ENCODE measurements at regions not wholly inside any gene's neighbourhood (a gene's known extent, or its start where the extent isn't known, plus 50 kb on each side); places are given as distances from the start of the nearest gene placed in this dataset.

- Histone ChIP-seq H3K4me1 (ENCODE audit: insufficient read depth, low read length) (no peaks in the 10 kb centered on the region), H3K79me2 (ENCODE audit: low read length) (no peaks in the 10 kb centered on the region), H3K9me2 (replicated peaks; ENCODE audit: low read length) (no peaks in the 10 kb centered on the region), H3K9me3 (ENCODE audit: low read length) (peaks cover 14% of the 10 kb centered on the region; the same call in 1 of the 2 replicates), H3K4me3 (ENCODE audit: low read length) (no peak overlapping the region), H3K27me3 (ENCODE audit: low read length) (no peaks in the 10 kb centered on the region), H3K36me3 (ENCODE audit: low read depth, low read length) (no peaks in the 10 kb centered on the region), H3K4me2 (ENCODE audit: low read length) (no peak overlapping the region), H2AFZ (ENCODE audit: low read length) (no peak overlapping the region), H3F3A (ENCODE audit: low read length, unreplicated experiment) (no peaks in the 10 kb centered on the region), H3K9ac (ENCODE audit: low read length) (no peak overlapping the region), H3K27ac (ENCODE audit: low read length) (no peak overlapping the region), H4K20me1 (ENCODE audit: low read length) (no peaks in the 10 kb centered on the region)
- CTCF ChIA-PET, result no interaction called here
- ATAC-seq (no peak), DNase-seq (no peak)
- intact Hi-C loops (cut with micrococcal nuclease), result no loop called here
- no TSS peak for BruUV-seq (replicated peaks)
- TF ChIP-seq EZH2phosphoT487 (IDR thresholded peaks at IDR 0.05; ENCODE audit: borderline replicate concordance, low read length) (no peak), CTCF (conservative IDR thresholded peaks at IDR 0.05; ENCODE audit: low read depth, low read length) (no peak), EZH2 (IDR thresholded peaks at IDR 0.05; ENCODE audit: low read length, unreplicated experiment) (no peak)
- POLR2A ChIA-PET (ENCODE audit: unreplicated experiment), result no interaction called here
These were observed 1117.8 kb downstream of the IGSF11 start for GRCh38 chr3:117916839-117917238.

- H3K4me2 ChIP-seq (ENCODE audit: low read length), result no peak overlapping the region
- no peaks in the 10 kb centered on the region for H4K20me1 ChIP-seq (ENCODE audit: low read length)
- H3K9me2 ChIP-seq (replicated peaks; ENCODE audit: low read length), result no peaks in the 10 kb centered on the region
- H2AFZ ChIP-seq (ENCODE audit: low read length), result no peak overlapping the region
- CTCF ChIA-PET, result no interaction called here
- no peak overlapping the region for H3K9ac ChIP-seq (ENCODE audit: low read length)
- TF ChIP-seq EZH2 (IDR thresholded peaks at IDR 0.05; ENCODE audit: low read length, unreplicated experiment) (no peak), CTCF (conservative IDR thresholded peaks at IDR 0.05; ENCODE audit: low read depth, low read length) (no peak), EZH2phosphoT487 (IDR thresholded peaks at IDR 0.05; ENCODE audit: borderline replicate concordance, low read length) (no peak)
- POLR2A ChIA-PET (ENCODE audit: unreplicated experiment), result no interaction called here
- no peak overlapping the region for H3K4me3 ChIP-seq (ENCODE audit: low read length)
- no peaks in the 10 kb centered on the region for H3K79me2 ChIP-seq (ENCODE audit: low read length)
- peaks cover 13% of the 10 kb centered on the region; the same call in 1 of the 2 replicates for H3K9me3 ChIP-seq (ENCODE audit: low read length)
- intact Hi-C loops (cut with micrococcal nuclease), result no loop called here
- no peaks in the 10 kb centered on the region for H3F3A ChIP-seq (ENCODE audit: low read length, unreplicated experiment)
- DNase-seq (no peak), ATAC-seq (no peak)
- H3K27ac ChIP-seq (ENCODE audit: low read length), result no peak overlapping the region
- BruUV-seq (replicated peaks), result no TSS peak
- no peaks in the 10 kb centered on the region for H3K4me1 ChIP-seq (ENCODE audit: insufficient read depth, low read length)
- no peaks in the 10 kb centered on the region for H3K36me3 ChIP-seq (ENCODE audit: low read depth, low read length)
- no peaks in the 10 kb centered on the region for H3K27me3 ChIP-seq (ENCODE audit: low read length)
These were observed 1115.0 kb downstream of the IGSF11 start for GRCh38 chr3:117919621-117920020.

GRCh38 chr3:117920253-117920898 is 1114.3 kb downstream of the IGSF11 start:
- CTCF ChIA-PET, result no interaction called here
- POLR2A ChIA-PET (ENCODE audit: unreplicated experiment), result no interaction called here
- DNase-seq (no peak), ATAC-seq (no peak)
- H3K4me3 ChIP-seq (ENCODE audit: low read length), result no peak overlapping the region
- no peak overlapping the region for H3K27ac ChIP-seq (ENCODE audit: low read length)
- no peaks in the 10 kb centered on the region for H4K20me1 ChIP-seq (ENCODE audit: low read length)
- no peaks in the 10 kb centered on the region for H3K79me2 ChIP-seq (ENCODE audit: low read length)
- H3K9ac ChIP-seq (ENCODE audit: low read length), result no peak overlapping the region
- intact Hi-C loops (cut with micrococcal nuclease), result no loop called here
- peaks cover 15% of the 10 kb centered on the region; the same call in 1 of the 2 replicates for H3K9me3 ChIP-seq (ENCODE audit: low read length)
- H3F3A ChIP-seq (ENCODE audit: low read length, unreplicated experiment), result no peaks in the 10 kb centered on the region
- no peaks in the 10 kb centered on the region for H3K4me1 ChIP-seq (ENCODE audit: insufficient read depth, low read length)
- no peak overlapping the region for H2AFZ ChIP-seq (ENCODE audit: low read length)
- H3K4me2 ChIP-seq (ENCODE audit: low read length), result no peak overlapping the region
- BruUV-seq (replicated peaks), result no TSS peak
- no peaks in the 10 kb centered on the region for H3K9me2 ChIP-seq (replicated peaks; ENCODE audit: low read length)
- no peaks in the 10 kb centered on the region for H3K36me3 ChIP-seq (ENCODE audit: low read depth, low read length)
- H3K27me3 ChIP-seq (ENCODE audit: low read length), result no peaks in the 10 kb centered on the region
- TF ChIP-seq EZH2phosphoT487 (IDR thresholded peaks at IDR 0.05; ENCODE audit: borderline replicate concordance, low read length) (no peak), EZH2 (IDR thresholded peaks at IDR 0.05; ENCODE audit: low read length, unreplicated experiment) (no peak), CTCF (conservative IDR thresholded peaks at IDR 0.05; ENCODE audit: low read depth, low read length) (no peak)

All from PC-3 (cell line).